NCI-H345 (cell line): ENCODE measurements at regions not wholly inside any gene's neighbourhood (a gene's known extent, or its start where the extent isn't known, plus 50 kb on each side); places are given as distances from the start of the nearest gene placed in this dataset.
"Not testable (repeated sequence)": the region's sequence is repeated elsewhere in the genome, so short reads cannot be mapped to it uniquely, and the experiment has no call there.

Experiments used
- DNase-seq: peaks from one replicate; lab custom pipeline; 2025; lab: John Stamatoyannopoulos, UW

GRCh38 chr4:38468339-38468866 lies 195.6 kb upstream of the KLF3 start:
- DNase-seq, result no peak

DNA sequence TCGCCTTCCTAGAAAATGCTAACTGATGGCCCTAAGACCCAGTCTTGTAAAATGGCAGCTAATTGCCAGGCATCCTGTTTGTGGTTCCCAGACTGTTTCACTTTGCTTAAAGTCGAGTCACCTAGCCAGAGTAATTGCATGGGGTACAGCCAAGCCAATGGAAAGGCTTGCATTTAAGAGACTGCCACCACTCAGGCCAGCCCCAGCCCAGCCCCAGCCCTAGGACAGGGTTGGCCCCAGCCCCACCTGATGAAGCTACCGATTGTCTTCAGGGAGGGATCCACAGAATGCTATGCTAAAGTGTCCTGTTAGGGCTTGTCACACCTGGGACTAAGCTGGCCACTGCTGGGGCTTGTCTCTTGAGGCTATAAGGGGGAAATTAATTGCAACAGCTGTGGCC lies 194.6 kb upstream of the KLF3 start:
- no peak for DNase-seq

GRCh38 chr4:38470735-38471262 lies 193.2 kb upstream of the KLF3 start:
- no peak for DNase-seq

DNA sequence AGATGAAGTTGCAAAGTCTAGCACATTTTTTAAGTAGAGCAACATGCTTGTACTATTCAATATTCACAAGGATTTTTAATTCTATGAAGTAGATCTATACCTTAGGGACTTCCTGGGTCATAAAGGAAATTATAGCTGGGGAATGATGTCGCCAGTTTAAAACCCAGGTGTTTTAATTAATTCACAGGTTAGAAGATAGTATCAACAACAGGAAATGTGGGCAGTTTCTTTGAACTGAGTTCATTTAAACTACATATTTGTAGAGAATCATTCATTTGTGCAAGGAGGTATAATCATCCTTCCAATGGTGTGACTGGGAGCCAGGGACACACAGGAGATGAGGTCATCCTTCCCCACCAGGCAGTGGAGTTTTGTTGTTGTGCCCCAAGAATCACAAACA lies 181.3 kb upstream of the KLF3 start:
- DNase-seq, result no peak

DNA sequence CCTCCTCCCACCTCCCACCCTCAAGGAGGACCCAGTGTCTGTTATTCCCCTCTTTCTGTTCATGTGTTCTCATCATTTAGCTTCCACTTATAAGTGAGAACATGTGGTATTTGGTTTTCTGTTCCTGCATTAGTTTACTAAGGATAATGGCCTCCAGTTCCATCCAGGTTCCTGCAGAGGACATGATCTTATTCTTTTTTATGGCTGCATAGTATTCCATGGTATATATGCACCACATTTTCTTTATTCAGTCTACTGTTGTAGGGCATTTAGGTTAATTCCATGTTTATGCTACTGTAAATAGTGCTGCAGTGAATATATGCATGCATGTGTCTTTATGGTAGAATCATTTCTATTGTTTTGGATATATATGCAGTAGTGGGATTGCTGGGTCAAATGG lies 180.4 kb upstream of the KLF3 start:
- DNase-seq, result not testable (repeated sequence)

GRCh38 chr4:38489011-38489861 lies 174.8 kb upstream of the KLF3 start:
- no peak for DNase-seq

GRCh38 chr4:38489924-38490639 lies 173.9 kb upstream of the KLF3 start:
- no peak for DNase-seq

DNA sequence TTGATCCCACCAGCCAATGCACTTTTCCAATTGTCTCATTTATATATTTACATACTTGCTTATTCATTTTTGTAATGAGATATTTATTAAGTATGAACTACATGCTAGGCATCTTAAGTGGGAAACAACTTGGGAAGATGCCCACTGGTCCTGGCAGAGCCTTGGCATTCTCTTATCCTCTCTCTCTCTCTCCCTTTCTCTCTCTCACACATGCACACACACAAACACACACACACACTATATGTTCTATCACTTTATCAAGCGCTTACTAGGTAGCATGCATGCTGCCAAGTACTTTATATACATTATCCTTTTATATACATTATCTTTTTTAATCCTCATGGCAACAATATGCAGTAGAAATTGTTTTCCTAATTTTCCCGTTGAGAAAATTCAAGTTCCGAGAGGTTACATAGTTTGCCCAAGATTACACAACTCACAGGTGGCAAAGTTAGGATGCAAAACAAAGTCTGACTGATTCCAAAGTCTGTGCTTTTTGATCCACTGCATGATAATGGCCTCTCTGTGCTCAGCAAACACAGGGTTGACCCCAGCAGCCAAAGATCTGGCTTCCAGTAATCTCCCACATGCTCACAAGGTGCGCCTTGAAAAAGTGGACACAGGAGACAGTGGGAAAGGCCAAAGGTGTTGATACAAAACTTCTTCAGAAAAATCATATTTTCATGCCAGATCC lies 173.1 kb upstream of the KLF3 start:
- DNase-seq, result no peak

DNA sequence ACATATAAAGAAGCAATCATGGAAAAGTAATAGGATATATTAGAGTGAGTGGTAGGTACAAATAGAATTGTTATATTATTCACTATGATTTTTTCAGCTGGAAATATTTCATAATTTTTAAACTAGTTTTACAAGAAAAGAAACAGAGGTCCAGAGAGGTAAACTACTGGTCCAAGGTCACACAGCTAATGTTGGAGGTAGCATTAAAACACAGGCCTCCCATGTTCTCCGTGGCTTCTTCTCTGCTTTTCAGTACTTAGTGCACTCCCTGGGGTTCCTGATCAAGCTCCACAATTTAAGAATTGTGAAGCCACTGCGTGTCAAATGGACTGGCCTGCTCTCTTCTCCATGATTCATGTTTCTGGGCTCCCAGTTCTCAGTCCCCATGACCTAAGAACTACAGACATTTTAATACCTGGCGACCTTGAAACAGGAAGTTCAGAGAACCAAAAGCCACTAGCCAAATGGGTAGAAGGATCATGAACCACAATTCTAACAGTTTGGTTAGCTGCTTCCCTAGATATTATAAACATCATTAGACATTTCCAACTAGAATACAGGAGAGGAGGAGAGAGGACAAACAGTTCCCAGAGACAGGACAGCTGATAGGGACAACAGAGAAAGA lies 172.0 kb upstream of the KLF3 start:
- no peak for DNase-seq

GRCh38 chr4:38493066-38493465 lies 170.9 kb upstream of the KLF3 start:
- no peak for DNase-seq

DNA sequence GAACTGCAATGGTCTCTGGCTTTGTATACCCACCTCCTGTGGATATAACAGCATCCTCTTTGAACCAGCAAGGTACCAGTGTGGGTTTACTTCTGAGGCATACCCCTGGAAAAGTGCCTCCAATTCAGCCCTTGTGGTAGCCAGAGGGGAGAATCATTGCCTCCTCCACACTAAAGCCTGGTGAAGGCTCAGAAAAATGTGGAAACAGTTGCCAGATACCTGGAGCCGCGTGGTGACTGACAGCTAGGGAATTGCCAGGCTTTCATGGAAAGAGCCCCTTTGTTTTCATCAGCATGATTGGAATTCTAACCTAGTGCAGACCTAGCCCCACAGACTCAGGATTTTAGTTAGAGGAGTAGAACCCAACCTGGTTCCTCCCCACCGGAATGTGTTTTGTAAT lies 168.6 kb upstream of the KLF3 start:
- no peak for DNase-seq

DNA sequence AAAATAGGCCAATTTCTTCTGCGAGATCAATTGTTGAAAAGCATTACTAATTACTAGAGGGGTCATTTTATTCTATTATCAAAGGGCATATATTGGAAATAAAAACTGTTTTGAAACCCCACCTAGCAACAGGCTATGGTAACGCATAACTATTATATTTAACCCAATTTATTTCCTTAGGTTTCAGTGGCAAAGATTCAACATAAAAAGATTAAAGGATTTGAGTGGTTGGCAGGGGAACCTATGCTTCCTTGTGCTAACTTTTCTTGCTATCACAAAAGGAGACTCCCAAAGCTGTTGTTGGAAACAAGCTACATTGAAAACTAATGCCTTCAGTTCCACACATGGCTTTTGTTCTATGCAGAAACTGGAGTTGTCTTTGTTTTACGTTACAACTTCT lies 166.9 kb upstream of the KLF3 start:
- no peak for DNase-seq

GRCh38 chr4:38499101-38499500 lies 164.9 kb upstream of the KLF3 start:
- DNase-seq, result no peak

- no peak for DNase-seq
These were observed 163.6 kb upstream of the KLF3 start for GRCh38 chr4:38500433-38500832.

GRCh38 chr4:38501698-38502097 lies 162.3 kb upstream of the KLF3 start:
- DNase-seq, result no peak

GRCh38 chr4:38503689-38504395 lies 160.2 kb upstream of the KLF3 start:
- no peak for DNase-seq

- DNase-seq, result no peak
These were observed 159.6 kb upstream of the KLF3 start for GRCh38 chr4:38504396-38504715.

DNA sequence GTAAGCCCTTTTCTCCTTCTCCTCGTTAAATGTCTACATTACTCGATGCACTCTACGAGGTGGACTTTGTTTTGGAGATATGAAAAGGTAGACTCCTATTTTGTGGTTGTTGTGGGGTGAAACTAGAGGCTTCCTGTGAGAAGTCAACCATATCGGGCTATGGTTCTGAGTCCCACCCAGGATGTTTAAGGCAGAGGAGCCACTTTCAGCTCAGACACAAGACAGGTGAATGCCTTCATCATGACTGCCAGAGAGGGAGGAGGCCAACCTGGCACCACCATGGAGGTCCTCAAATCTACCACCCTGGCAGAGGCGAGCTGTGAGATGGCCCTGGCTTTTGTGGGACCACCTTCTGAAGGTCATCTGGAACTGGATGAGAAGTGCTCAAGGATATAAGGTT lies 154.4 kb upstream of the KLF3 start:
- DNase-seq, result no peak

- DNase-seq, result no peak
These were observed 153.8 kb upstream of the KLF3 start for GRCh38 chr4:38510201-38510600.

DNA sequence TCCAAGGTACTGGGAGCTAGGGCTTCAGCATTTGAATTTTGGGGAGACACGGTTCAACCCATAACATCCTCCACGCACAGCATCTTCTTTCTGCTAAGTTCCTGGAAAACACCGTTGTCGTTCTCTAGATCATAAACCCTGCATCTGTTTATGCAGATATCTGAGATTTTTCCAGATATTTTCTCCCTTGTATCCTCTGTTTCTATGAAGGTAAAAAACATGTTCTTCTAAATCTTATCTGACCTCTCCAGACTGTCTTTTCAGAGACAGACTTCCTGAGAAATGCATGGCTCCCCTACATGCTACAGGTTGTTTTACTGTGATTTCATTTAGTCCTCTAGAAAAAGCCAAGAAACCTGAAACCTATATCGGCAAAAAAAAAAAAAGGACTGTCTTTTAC lies 152.3 kb upstream of the KLF3 start:
- no peak for DNase-seq

GRCh38 chr4:38512840-38513239 lies 151.2 kb upstream of the KLF3 start:
- peak; percentile 26 for DNase-seq
